ENCODE measurements at regions not wholly inside any gene's neighbourhood (a gene's known extent, or its start where the extent isn't known, plus 50 kb on each side); places are given as distances from the start of the nearest gene placed in this dataset.

DNA sequence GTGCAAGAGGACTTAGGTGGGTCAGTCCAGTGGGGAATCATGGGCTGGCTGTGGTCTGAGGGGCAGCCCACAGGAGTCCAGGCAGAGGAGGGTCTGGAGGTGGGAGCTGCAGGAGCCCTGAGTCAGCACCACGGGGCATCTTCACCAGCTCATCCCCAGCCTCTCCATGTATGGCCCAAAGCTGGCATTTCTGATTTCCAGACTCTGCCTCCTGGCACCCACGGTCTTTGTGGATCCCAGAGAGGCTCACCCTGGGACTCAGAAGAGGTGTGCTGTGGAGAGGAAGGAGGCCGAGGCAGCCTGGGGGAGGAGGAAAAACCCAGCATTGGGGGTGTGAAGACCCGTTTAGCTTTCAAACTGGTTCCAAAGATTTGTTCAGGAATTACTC is 64.5 kb upstream of the KLF13 start:
- no peak overlapping the region for H3K4me3 Mint-ChIP-seq
- peak; percentile 30 for DNase-seq
- no peak overlapping the region for H3K9ac ChIP-seq (ENCODE audit: extremely low read depth, low read length, poor library complexity, severe bottlenecking)
- H3K27me3 Mint-ChIP-seq (ENCODE audit: insufficient read depth), result peaks cover 6% of the 10 kb centered on the region
- no peaks in the 10 kb centered on the region for H3K36me3 Mint-ChIP-seq (ENCODE audit: low read depth)
- H3K27ac ChIP-seq (ENCODE audit: low read depth, low read length), result no peak overlapping the region
- TF ChIP-seq, protein P1, sequence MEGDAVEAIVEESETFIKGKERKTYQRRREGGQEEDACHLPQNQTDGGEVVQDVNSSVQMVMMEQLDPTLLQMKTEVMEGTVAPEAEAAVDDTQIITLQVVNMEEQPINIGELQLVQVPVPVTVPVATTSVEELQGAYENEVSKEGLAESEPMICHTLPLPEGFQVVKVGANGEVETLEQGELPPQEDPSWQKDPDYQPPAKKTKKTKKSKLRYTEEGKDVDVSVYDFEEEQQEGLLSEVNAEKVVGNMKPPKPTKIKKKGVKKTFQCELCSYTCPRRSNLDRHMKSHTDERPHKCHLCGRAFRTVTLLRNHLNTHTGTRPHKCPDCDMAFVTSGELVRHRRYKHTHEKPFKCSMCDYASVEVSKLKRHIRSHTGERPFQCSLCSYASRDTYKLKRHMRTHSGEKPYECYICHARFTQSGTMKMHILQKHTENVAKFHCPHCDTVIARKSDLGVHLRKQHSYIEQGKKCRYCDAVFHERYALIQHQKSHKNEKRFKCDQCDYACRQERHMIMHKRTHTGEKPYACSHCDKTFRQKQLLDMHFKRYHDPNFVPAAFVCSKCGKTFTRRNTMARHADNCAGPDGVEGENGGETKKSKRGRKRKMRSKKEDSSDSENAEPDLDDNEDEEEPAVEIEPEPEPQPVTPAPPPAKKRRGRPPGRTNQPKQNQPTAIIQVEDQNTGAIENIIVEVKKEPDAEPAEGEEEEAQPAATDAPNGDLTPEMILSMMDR (conservative IDR thresholded peaks at IDR 0.05), result no peak
- H3K4me1 ChIP-seq (ENCODE audit: control insufficient read depth, insufficient read depth, low read length), result peaks cover 3% of the 10 kb centered on the region
- no peak overlapping the region for H3K4me3 ChIP-seq (ENCODE audit: low read length)
- H3K27ac Mint-ChIP-seq, result no peak overlapping the region
- no peaks in the 10 kb centered on the region for H3K9me3 Mint-ChIP-seq
- H3K4me1 Mint-ChIP-seq, result peaks cover 4% of the 10 kb centered on the region
- H3K27me3 ChIP-seq (ENCODE audit: control insufficient read depth, insufficient read depth, low read length, poor library complexity, severe bottlenecking), result no peaks in the 10 kb centered on the region
- WGBS, 2 experiments (ENCODE audit: insufficient coverage in 1 of 2, insufficient read length in 1 of 2), result 87 to 90% methylated on average over 3 to 4 of the region's 4 CpGs
- H3K36me3 ChIP-seq (ENCODE audit: control insufficient read depth, insufficient read depth, low read length), result no peaks in the 10 kb centered on the region
- H3K9me3 ChIP-seq (ENCODE audit: control insufficient read depth, low read length), result no peaks in the 10 kb centered on the region

DNA sequence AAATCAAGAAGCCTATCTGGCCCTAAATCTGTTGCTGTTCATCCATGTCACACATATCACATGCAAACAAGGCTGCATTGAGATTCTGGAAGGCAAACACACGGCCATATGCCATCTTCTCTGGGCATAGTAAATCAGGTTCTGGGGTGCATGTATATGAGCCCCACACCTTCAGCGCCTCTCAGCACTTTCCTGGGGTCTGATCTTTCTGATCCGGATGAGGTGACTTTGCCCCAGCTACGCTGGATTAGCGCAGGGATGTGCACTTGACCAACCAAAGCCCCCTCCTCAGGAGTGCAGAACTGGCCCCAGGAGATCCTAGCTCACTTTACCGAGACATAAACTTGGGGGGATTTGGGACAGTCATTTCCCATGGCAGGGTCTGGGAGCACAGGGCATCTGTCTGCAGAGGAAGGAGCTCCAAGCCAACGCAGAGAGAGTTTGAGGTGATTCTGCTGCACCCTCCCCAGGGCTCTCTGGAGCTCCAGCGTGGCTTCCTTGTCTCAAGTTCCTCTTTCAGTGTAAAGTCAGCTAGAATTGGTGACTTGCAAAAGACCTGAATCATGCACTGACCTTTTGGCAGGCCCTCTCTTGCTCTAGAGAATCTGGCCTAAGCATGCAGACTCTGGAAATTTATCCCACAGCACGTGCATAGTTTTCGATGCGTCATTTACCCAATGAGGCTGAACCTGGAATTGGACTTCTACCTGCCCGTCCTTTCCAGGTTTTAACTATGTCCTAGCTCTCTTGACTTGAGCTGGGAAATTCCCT is 63.5 kb upstream of the KLF13 start:
- Mint-ChIP-seq H3K9me3 (no peaks in the 10 kb centered on the region), H3K27me3 (ENCODE audit: insufficient read depth) (peaks cover 6% of the 10 kb centered on the region), H3K4me3 (no peak overlapping the region), H3K36me3 (ENCODE audit: low read depth) (no peaks in the 10 kb centered on the region), H3K4me1 (peaks cover 4% of the 10 kb centered on the region), H3K27ac (no peak overlapping the region)
- no peak overlapping the region for H3K27ac ChIP-seq (ENCODE audit: low read depth, low read length)
- H3K9ac ChIP-seq (ENCODE audit: extremely low read depth, low read length, poor library complexity, severe bottlenecking), result no peak overlapping the region
- H3K9me3 ChIP-seq (ENCODE audit: control insufficient read depth, low read length), result no peaks in the 10 kb centered on the region
- peaks cover 3% of the 10 kb centered on the region for H3K4me1 ChIP-seq (ENCODE audit: control insufficient read depth, insufficient read depth, low read length)
- H3K27me3 ChIP-seq (ENCODE audit: control insufficient read depth, insufficient read depth, low read length, poor library complexity, severe bottlenecking), result no peaks in the 10 kb centered on the region
- DNase-seq, result peak; percentile 33
- TF ChIP-seq, protein P1 (conservative IDR thresholded peaks at IDR 0.05), result no peak
- H3K4me3 ChIP-seq (ENCODE audit: low read length), result no peak overlapping the region
- 90 to 94% methylated on average over 12 of the region's 12 CpGs for WGBS, 2 experiments (ENCODE audit: insufficient coverage in 1 of 2, insufficient read length in 1 of 2)
- H3K36me3 ChIP-seq (ENCODE audit: control insufficient read depth, insufficient read depth, low read length), result no peaks in the 10 kb centered on the region

DNA sequence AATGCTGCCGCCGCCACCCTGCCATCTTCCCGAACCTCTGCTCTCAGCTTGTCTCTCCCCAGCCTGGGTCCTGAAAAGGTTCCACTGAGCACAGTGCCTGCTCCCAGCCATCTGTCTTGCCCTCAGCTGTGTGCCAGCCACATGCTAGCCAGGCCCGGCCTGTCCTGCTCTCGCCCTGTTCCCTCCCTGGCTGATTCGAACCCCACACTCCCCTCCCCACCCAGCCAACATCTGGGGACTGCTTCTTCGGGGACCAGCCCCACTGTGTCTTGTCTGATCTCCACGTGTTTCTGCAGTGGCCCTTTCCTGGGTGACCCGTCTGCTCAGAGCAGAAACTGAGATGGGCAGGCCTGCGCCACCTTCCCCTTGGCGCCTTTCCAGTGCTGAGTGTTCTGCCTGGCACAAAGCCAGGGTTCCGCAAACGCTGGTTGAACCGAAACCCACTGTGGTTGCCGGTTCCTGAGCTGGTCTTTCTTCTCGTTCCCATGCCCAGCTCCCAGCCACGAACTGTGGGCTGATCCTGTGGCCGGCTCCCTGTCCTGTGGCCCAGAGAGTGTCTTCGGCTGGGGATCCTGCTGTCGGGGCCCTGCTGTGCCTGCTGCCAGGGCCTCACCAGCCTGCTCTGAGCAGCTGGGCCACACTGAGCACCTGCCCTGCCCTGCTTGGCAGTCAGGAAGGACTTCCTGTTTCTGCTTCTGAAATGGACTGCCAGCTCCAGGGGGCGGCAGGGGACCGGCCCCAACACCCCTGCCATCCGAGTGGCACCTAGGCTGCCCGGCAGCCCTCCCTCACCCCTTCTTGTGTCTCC is 62.7 kb upstream of the KLF13 start:
- H3K4me3 ChIP-seq (ENCODE audit: low read length), result no peak overlapping the region
- 88 to 95% methylated on average over 19 to 24 of the region's 24 CpGs for WGBS, 2 experiments (ENCODE audit: insufficient coverage in 1 of 2, insufficient read length in 1 of 2)
- Mint-ChIP-seq H3K27me3 (ENCODE audit: insufficient read depth) (peaks cover 6% of the 10 kb centered on the region), H3K4me3 (no peak overlapping the region), H3K27ac (no peak overlapping the region), H3K9me3 (no peaks in the 10 kb centered on the region), H3K36me3 (ENCODE audit: low read depth) (no peaks in the 10 kb centered on the region), H3K4me1 (peaks cover 4% of the 10 kb centered on the region)
- H3K4me1 ChIP-seq (ENCODE audit: control insufficient read depth, insufficient read depth, low read length), result peaks cover 3% of the 10 kb centered on the region
- peak; percentile 46 for DNase-seq
- H3K9me3 ChIP-seq (ENCODE audit: control insufficient read depth, low read length), result no peaks in the 10 kb centered on the region
- H3K9ac ChIP-seq (ENCODE audit: extremely low read depth, low read length, poor library complexity, severe bottlenecking), result no peak overlapping the region
- TF ChIP-seq, protein P1 (conservative IDR thresholded peaks at IDR 0.05), result no peak
- H3K27me3 ChIP-seq (ENCODE audit: control insufficient read depth, insufficient read depth, low read length, poor library complexity, severe bottlenecking), result no peaks in the 10 kb centered on the region
- no peak overlapping the region for H3K27ac ChIP-seq (ENCODE audit: low read depth, low read length)
- H3K36me3 ChIP-seq (ENCODE audit: control insufficient read depth, insufficient read depth, low read length), result no peaks in the 10 kb centered on the region

Measured in endodermal cell (in vitro differentiated cells).